ENCODE measurements at regions not wholly inside any gene's neighbourhood (a gene's known extent, or its start where the extent isn't known, plus 50 kb on each side); places are given as distances from the start of the nearest gene placed in this dataset.

DNA sequence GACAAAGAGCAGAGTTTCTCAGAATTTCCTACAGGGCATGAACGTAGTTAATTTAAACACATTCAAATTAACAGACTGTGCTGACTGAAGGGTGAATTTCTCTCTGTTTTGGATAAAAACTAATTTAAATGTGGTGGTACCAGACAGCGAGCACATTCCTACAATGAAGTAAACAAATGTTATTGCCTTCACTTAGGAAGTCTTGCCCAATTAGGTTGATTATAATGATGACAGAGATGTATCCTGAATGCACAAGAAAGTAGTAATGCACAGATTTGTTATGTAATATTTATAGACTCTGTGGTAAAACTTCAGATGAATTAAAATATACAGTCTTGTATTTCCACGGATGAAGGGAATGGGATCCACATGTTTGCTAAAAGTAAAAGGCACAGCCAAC is 507.2 kb downstream of the EPHA4 start:
- no peak for DNase-seq (ENCODE audit: low read depth, low spot score)
- in situ Hi-C loops (cut with HindIII; ENCODE audit: low pct_unique_long_range_greater_than_20kb, low sequenced_read_pairs), result no loop called here

- DNase-seq (ENCODE audit: low read depth, low spot score), result no peak
- in situ Hi-C loops (cut with HindIII; ENCODE audit: low pct_unique_long_range_greater_than_20kb, low sequenced_read_pairs), result no loop called here
Observed at GRCh38 chr2:221068123-221068522, 504.0 kb downstream of the EPHA4 start.

- in situ Hi-C loops (cut with HindIII; ENCODE audit: low pct_unique_long_range_greater_than_20kb, low sequenced_read_pairs), result no loop called here
Observed at GRCh38 chr2:221070106-221070505, 502.0 kb downstream of the EPHA4 start.

DNA sequence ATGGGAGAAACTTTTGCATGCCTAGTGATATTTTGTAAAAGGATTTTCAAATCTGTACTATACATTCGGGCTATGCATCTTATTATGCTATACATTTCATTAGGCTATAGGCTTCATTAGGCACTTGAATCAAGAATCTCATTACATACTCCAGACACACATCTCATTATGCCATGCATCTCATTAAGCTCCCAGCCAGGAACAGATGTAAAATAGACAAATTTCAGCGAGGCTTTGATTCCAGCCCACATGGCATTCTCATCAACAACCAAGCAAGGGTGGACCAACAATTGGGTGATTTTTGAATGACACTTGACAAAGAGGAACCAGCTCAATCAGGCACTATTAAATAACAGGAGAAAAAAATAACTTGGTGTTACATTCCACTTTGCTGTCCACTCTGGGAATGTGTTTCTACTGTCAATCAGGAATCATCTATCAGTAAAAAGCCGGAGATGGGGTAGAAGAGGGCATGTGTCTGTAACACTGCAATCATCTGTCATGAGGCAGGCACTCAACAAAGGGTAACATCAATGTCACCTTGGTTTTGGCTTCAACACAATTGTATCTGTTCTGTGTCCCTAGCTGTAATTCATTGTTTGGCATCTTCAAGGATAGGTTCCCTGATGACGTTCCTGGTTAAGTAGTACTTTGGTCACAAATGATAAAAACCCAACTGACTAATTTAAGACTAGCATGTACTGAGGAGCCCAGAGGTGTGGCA is 498.6 kb downstream of the EPHA4 start:
- in situ Hi-C loops (cut with HindIII; ENCODE audit: low pct_unique_long_range_greater_than_20kb, low sequenced_read_pairs), result no loop called here
- no peak for DNase-seq (ENCODE audit: low read depth, low spot score)

More at GRCh38 chr2:221070106-221070505, 502.0 kb downstream of the EPHA4 start:
- no peak for DNase-seq (ENCODE audit: low read depth, low spot score)

DNA sequence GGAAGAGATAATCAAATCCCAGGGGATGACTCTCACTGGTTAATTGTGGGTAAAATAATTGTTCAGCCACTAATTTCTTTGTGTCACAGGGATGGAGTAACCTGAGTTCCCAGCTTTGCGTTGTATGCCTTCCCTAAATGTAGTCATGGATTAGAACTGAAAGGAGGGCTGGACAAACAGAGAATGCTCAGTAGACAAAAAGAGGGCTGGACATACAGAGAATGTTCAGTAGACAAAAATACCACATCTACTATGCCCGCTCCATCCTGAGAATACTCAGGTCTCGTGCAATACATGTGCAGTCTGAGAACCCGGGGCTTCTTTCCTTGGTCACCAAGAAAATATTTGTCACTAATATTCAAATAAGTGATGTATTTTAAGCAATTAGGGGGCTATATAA is 497.9 kb downstream of the EPHA4 start:
- in situ Hi-C loops (cut with HindIII; ENCODE audit: low pct_unique_long_range_greater_than_20kb, low sequenced_read_pairs), result no loop called here
- no peak for DNase-seq (ENCODE audit: low read depth, low spot score)

GRCh38 chr2:221075203-221075602 is 496.9 kb downstream of the EPHA4 start:
- in situ Hi-C loops (cut with HindIII; ENCODE audit: low pct_unique_long_range_greater_than_20kb, low sequenced_read_pairs), result no loop called here

DNA sequence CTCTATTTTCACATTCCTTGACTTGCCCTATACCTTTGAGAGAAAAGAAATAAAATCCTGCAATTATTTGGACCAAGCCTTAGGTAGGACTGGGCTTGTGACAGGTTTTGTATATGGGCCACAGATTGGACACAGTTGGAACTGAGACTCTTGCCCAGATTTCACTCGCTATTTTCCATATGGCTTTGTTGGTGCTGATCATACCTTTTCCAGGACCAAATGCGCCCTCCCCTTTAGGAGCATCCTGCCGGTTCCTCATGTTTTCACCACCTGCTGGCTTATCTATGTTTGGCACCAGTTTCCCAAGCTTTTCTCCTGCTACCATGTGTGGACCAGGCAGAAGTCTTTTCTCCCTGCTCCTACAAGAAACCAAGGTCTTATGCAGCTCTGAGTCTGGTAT is 494.9 kb downstream of the EPHA4 start:
- DNase-seq (ENCODE audit: low read depth, low spot score), result no peak
- in situ Hi-C loops (cut with HindIII; ENCODE audit: low pct_unique_long_range_greater_than_20kb, low sequenced_read_pairs), result no loop called here

More at GRCh38 chr2:221075203-221075602, 496.9 kb downstream of the EPHA4 start:
- no peak for DNase-seq (ENCODE audit: low read depth, low spot score)

DNA sequence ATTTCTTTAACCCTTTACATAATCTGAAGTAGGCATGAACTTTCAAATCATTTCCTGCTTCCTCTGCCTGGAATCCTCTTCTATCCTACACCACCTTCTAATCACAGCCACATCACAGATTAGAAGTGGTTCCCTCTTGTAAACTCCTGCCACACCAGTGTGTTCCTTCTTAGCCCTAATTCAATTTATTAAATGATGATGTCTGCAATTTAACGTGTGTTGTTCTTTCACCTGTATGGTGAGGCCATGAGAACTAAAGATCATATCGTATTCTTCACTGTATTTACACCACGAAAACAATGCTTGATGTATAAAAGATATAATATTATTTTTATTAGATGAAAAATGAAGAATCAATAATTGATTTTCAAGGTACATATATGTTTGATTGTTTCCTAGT is 494.3 kb downstream of the EPHA4 start:
- in situ Hi-C loops (cut with HindIII; ENCODE audit: low pct_unique_long_range_greater_than_20kb, low sequenced_read_pairs), result no loop called here
- DNase-seq (ENCODE audit: low read depth, low spot score), result no peak

GRCh38 chr2:221085341-221085900 is 486.7 kb downstream of the EPHA4 start:
- no peak for DNase-seq (ENCODE audit: low read depth, low spot score)
- in situ Hi-C loops (cut with HindIII; ENCODE audit: low pct_unique_long_range_greater_than_20kb, low sequenced_read_pairs), result no loop called here

GRCh38 chr2:221085936-221086335 is 486.2 kb downstream of the EPHA4 start:
- in situ Hi-C loops (cut with HindIII; ENCODE audit: low pct_unique_long_range_greater_than_20kb, low sequenced_read_pairs), result no loop called here
- DNase-seq (ENCODE audit: low read depth, low spot score), result no peak

- in situ Hi-C loops (cut with HindIII; ENCODE audit: low pct_unique_long_range_greater_than_20kb, low sequenced_read_pairs), result no loop called here
Observed at GRCh38 chr2:221087779-221088178, 484.3 kb downstream of the EPHA4 start.

GRCh38 chr2:221088506-221088905 is 483.6 kb downstream of the EPHA4 start:
- in situ Hi-C loops (cut with HindIII; ENCODE audit: low pct_unique_long_range_greater_than_20kb, low sequenced_read_pairs), result no loop called here
- no peak for DNase-seq (ENCODE audit: low read depth, low spot score)

More at GRCh38 chr2:221087779-221088178, 484.3 kb downstream of the EPHA4 start:
- no peak for DNase-seq (ENCODE audit: low read depth, low spot score)

- DNase-seq (ENCODE audit: low read depth, low spot score), result no peak
- in situ Hi-C loops (cut with HindIII; ENCODE audit: low pct_unique_long_range_greater_than_20kb, low sequenced_read_pairs), result no loop called here
Observed at GRCh38 chr2:221095356-221095755, 476.7 kb downstream of the EPHA4 start.

DNA sequence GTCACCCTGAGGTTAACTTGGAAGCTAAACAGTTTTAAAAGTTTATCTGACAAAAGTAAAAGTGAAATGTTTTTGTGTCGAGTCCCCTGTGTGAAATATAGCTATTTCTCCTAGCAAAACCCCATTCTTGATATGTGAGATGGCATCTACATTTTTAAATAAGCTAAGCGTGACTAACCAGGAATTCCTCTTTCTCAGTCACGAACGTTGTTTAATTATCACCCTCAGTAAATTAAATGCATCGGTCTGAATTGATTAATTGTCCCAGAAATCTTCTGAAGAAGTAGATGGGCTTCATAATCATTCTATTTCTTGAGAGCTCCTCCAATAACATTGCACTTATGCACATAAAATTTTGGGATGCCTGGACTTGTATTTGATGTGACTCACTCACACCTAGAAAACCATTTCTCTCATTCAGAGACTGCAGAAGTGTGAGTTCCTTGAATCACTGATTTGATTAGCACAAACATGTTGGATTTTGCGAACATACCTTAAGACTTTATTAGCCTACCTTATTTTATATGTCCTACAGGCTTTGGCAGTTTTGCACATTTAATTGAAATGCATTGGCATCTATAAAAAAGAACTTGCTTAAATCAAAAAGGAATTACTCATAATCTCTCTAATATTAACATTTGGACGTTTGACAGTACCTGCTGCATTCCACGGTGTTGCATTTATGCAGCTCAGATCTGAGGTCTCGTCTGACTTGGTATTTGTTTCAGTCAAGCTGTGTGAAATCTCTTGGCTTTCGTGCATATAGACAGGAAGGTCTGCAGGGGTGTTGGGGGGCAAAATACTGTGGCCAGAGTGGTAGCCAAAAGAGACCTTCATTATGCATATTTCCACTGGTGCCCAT is 475.2 kb downstream of the EPHA4 start:
- no peak for DNase-seq (ENCODE audit: low read depth, low spot score)
- in situ Hi-C loops (cut with HindIII; ENCODE audit: low pct_unique_long_range_greater_than_20kb, low sequenced_read_pairs), result no loop called here

DNA sequence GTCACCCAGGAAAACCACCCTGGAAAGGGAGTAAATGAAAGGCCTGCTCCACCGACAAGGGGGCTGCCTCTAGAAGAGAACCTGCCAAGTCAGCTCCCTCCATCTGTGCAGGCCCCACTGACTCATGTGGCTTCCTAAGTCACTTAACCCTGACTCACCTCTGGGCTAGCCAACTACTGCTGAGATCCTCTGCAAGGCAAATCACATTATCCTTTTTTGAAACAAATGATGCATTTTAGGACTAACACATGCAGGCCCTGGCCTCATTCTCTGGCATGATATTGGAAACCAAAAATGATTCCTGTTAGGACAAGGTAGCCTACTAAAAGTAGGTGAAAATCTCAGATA is 474.6 kb downstream of the EPHA4 start:
- no peak for DNase-seq (ENCODE audit: low read depth, low spot score)

GRCh38 chr2:221097949-221098348 is 474.2 kb downstream of the EPHA4 start:
- in situ Hi-C loops (cut with HindIII; ENCODE audit: low pct_unique_long_range_greater_than_20kb, low sequenced_read_pairs), result no loop called here
- DNase-seq (ENCODE audit: low read depth, low spot score), result no peak

More for the DNA sequence above, 474.6 kb downstream of the EPHA4 start:
- in situ Hi-C loops (cut with HindIII; ENCODE audit: low pct_unique_long_range_greater_than_20kb, low sequenced_read_pairs), result no loop called here

DNA sequence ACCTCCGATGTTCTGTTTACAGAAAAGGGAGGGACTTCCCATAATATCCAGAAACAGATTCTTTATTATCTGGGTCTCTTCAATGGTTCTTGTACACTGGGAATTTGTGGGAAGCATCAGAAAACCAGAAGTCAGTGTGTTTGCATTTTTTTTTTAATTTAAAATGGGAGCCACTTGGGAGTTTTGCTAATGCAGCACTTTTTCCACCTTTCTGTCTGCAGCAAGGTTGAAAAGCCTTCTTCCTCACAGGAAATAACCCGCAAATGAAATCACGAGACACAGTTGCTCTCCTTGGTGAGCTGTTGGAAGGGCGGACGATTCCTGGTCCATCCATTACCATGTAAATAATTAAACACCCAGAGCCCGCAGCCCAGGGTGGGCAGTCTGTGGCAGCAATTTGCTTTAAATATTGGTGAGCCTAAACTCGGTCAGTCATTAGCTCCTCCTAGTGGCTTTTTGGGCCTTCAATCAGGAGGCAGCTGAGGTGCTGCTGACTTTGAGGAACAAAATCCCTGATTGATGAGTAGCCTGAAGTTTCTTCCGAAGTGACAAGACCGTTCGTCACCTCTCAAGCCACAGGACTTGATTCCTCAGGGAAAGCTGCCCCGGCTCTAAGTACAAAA is 471.5 kb downstream of the EPHA4 start:
- peak; percentile 63 for DNase-seq (ENCODE audit: low read depth, low spot score)
- in situ Hi-C loops (cut with HindIII; ENCODE audit: low pct_unique_long_range_greater_than_20kb, low sequenced_read_pairs), result no loop called here
